Heart left ventricle (tissue), 16 donors: ENCODE measurements at regions not wholly inside any gene's neighbourhood (a gene's known extent, or its start where the extent isn't known, plus 50 kb on each side); places are given as distances from the start of the nearest gene placed in this dataset.
A peak's percentile ranks its signal among the peaks of the same experiment; 100 is the strongest.

Experiments
- ATAC-seq, 4 donors: fragments of 200-7000 bp; cut with Tn5 transposase; one replicate each; pipeline ENCODE4 v1.9.1; 2020 to 2022; ENCODE audit warnings: moderate library complexity in 4 of 4, mild to moderate bottlenecking in 3 of 4, moderate number of reproducible peaks in 1 of 4
- DNase-seq, 5 donors: peaks; one replicate each; pipeline ENCODE4 v3.0.0-alpha.2; 2020
- H3K27ac ChIP-seq, 12 donors: fragments of 200-600 bp; sonication (generic) in 4 of 12; one replicate each; pipeline versions ENCODE4 v1.5.0 to v1.8.0; 2016 to 2022; ENCODE audit warnings: mild to moderate bottlenecking in 2 of 12
- H3K27me3 ChIP-seq, 9 donors: fragments of 200-600 bp; sonication (generic) in 2 of 9; one replicate each; pipeline versions ENCODE4 v1.5.1 to v1.8.0; 2016 to 2022; ENCODE audit warnings: mild to moderate bottlenecking in 3 of 9
- H3K36me3 ChIP-seq, 9 donors: fragments of 200-600 bp; sonication (generic) in 2 of 9; one replicate each; pipeline versions ENCODE4 v1.5.0 to v1.8.0; 2018 to 2022; ENCODE audit warnings: mild to moderate bottlenecking in 2 of 9
- H3K4me1 ChIP-seq, 12 donors: fragments of 200-600 bp; sonication (generic) in 4 of 12; one replicate each; pipeline versions ENCODE4 v1.5.0 to v1.8.0; 2016 to 2022; ENCODE audit warnings: mild to moderate bottlenecking in 3 of 12
- H3K4me3 ChIP-seq, 12 donors: fragments of 200-600 bp; sonication (generic) in 4 of 12; one replicate each; pipeline versions ENCODE4 v1.5.0 to v1.8.0; 2017 to 2022; ENCODE audit warnings: mild to moderate bottlenecking in 9 of 12, moderate library complexity in 4 of 12
- H3K9me3 ChIP-seq, 12 donors: fragments of 200-600 bp; sonication (generic) in 4 of 12; one replicate each; pipeline versions ENCODE4 v1.5.0 to v1.8.0; 2016 to 2022; ENCODE audit warnings: mild to moderate bottlenecking in 1 of 12
- POLR2A ChIP-seq, 2 donors: fragments of 450-650 bp; IDR thresholded peaks; one replicate each; pipeline ENCODE4 v1.6.1; 2017; ENCODE audit warnings: antibody characterized with exemption in 2 of 2, mild to moderate bottlenecking in 2 of 2, moderate library complexity in 2 of 2
- WGBS, 4 donors: extraction: QIAGEN DNeasy Blood & Tissue Kit in 2 of 4; methylation state at CpG; one replicate each; pipeline versions ENCODE4 v1.1.5 to v1.1.7; 2013 to 2018; 5-methylcytosine and 5-hydroxymethylcytosine counted together
- intact Hi-C, 10 donors: fragments of 100-400 bp; cut with DNase I; formaldehyde crosslinking; loops; one replicate each; pipeline versions ENCODE4 v1.11.1 to v1.14.2; 2022
- TF ChIP-seq, protein P1 (sequence below), 12 donors: fragments of 200-600 bp; sonication (generic) in 4 of 12; IDR thresholded peaks; one replicate each; pipeline versions ENCODE4 v1.5.0 to v1.8.0; 2018 to 2022; ENCODE audit warnings: antibody characterized with exemption in 12 of 12, mild to moderate bottlenecking in 5 of 12
- donor health status: ischemic (EF 13 %, LVEDD 7.1; RV severe dilation, severe dysfunction).
- donor health status: healthy with polysubstance abuse.
- donor health status: DM: no; HTN: yes; CAD: no.
- donor health status: DM: no; HTN: no; CAD: no.
- donor health status: ischemic (EF 25% LVEDD 6.9; RV normal size, moderate dysfunction).
- donor health status: ischemic (EF 25% LVEDD 5.7; RV mildly dilated, moderate dysfunction).
- donor health status: healthy.
- donor health status: DM: yes; HTN: yes; CAD: no.
- donor health status: ischemic (EF 35%, LVEDD 5.7; RV mildly dilated, moderate dysfunction).
- donor health status: nonischemic (EF 11% LVEDD 7.7; RV severe dilation, severe dysfunction).
- donor health status: DM: yes; HTN: yes; CAD: no.
- donor health status: PGD.
- donor health status: ischemic (EF 29% LVEDD 5.4; RV normal size, mild dysfunction).
- donor health status: nonischemic (EF 23%, LVEDD 6.1; RV moderate dilation, normal function).

DNA sequence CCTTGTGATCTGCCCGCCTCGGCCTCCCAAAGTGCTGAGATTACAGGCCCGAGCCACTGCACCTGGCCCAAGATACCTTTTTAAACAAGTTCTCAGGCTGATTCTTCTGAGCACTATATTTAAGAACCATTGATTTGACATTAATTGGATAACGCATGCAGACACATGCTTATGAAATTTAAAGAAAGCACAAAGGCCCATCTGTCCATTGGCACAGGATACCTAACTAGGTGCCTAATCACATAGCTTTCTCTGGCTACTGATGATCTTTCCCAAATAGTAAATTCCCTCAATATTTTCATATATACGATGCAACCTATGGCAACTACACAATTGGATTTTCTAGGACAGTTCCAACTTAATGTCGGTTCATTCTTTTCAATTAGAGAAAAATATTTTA lies 62.5 kb upstream of the STAM2 start:
- Histone ChIP-seq H3K4me3 (no peak overlapping the region), H3K27me3 (no peaks in the 10 kb centered on the region), H3K36me3 (no peaks in the 10 kb centered on the region), H3K9me3 (peaks cover 0 to 13% (median 7%) of the 10 kb centered on the region in 12 donors), H3K27ac (no peak overlapping the region), H3K4me1 (no peaks in the 10 kb centered on the region)
- TF ChIP-seq, protein P1, sequence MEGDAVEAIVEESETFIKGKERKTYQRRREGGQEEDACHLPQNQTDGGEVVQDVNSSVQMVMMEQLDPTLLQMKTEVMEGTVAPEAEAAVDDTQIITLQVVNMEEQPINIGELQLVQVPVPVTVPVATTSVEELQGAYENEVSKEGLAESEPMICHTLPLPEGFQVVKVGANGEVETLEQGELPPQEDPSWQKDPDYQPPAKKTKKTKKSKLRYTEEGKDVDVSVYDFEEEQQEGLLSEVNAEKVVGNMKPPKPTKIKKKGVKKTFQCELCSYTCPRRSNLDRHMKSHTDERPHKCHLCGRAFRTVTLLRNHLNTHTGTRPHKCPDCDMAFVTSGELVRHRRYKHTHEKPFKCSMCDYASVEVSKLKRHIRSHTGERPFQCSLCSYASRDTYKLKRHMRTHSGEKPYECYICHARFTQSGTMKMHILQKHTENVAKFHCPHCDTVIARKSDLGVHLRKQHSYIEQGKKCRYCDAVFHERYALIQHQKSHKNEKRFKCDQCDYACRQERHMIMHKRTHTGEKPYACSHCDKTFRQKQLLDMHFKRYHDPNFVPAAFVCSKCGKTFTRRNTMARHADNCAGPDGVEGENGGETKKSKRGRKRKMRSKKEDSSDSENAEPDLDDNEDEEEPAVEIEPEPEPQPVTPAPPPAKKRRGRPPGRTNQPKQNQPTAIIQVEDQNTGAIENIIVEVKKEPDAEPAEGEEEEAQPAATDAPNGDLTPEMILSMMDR (IDR thresholded peaks at IDR 0.05) = no peak
- no peak for TF ChIP-seq POLR2A (IDR thresholded peaks at IDR 0.05)
- intact Hi-C loops = no loop called here
- ATAC-seq (no peak), DNase-seq (no peak)
- 95 to 97% (median 96%) methylated on average over 6 of the region's 6 CpGs for WGBS, 4 donors

DNA sequence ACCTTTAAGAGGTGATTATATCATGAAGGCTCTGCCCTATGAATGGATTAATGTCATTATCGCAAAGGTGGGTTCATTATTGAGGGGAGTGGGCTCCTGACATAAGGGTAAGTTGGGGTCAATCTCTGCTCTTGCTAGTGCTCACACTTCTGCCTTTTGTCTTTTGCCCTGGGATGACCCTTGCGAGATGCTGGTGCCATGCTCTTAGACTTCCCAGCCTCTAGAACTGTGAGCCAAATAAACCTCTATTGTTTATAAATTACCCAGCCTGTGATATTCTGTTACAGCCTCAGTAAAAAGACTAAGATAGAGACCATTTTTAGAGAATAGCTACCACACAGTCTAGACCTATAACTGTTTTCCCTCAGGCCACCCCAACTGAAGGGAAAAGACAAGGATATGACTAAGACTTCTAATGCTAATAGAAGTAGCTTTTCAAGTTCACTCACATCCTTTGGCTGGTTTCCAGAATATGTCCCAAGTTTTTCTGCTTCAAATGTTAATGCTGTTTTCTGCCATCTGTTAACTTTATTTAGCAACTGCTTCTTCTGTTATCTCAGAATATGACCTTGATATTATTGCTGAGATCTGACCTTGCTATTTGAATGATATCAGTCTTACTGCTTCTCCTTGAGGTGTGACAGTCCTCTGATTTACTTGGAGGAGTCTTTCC lies 65.1 kb upstream of the STAM2 start:
- Histone ChIP-seq H3K27me3 (no peaks in the 10 kb centered on the region), H3K36me3 (no peaks in the 10 kb centered on the region), H3K4me3 (no peak overlapping the region), H3K27ac (no peak overlapping the region), H3K4me1 (peaks cover 0 to 6% (median 0%) of the 10 kb centered on the region in 12 donors), H3K9me3 (peaks cover 0 to 13% (median 7%) of the 10 kb centered on the region in 12 donors)
- peak in 1 of 4 donors; percentile 50 for ATAC-seq
- TF ChIP-seq POLR2A (IDR thresholded peaks at IDR 0.05) = no peak
- TF ChIP-seq, protein P1 (IDR thresholded peaks at IDR 0.05) = no peak
- 49 to 100% (median 62%) methylated on average over 2 of the region's 2 CpGs for WGBS, 4 donors
- intact Hi-C loops = loop anchor here in 1 of 10 donors (10.0 kb wide), 1 partner anchor 54 kb away; no protein-coding TSS in a partner anchor
- DNase-seq = no peak

DNA sequence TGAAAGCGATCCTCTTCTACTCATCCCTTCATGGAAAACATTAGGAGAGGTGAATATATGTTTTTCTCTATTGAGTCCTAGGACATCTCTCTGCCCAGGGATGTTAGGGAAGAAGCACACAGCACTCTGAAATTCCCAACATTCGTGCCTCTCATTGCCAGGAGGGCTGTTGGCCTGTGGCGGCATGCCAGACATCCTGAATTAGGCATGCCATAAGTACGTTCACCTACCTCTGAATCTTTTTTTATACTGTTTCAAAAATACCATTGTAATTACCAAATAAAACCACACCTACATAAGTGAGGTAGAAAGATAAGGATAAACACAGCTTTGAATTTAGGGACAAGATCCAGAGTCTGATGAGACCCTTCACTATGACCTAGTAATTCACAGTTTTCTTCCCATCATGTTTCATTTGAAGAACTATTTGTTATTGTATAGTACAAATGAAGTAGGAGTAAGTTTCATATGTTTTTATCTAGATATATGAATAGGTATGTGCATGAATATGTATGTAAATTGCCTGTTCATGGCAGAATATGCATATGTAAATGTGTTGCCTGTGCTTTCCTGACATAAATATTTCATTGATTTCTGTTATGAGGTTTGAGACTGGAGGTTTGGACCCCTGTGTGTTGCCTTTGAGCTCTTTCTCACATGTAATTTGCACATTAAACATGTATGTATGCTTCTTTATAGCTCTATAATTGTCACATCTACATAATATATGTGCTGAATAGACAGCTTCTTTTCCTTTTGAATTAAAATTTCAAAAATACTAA lies 66.6 kb upstream of the STAM2 start:
- no peak for DNase-seq
- no peak for TF ChIP-seq POLR2A (IDR thresholded peaks at IDR 0.05)
- TF ChIP-seq, protein P1 (IDR thresholded peaks at IDR 0.05) = no peak
- Histone ChIP-seq H3K27me3 (no peaks in the 10 kb centered on the region), H3K27ac (no peak overlapping the region), H3K4me1 (peaks cover 0 to 13% (median 0%) of the 10 kb centered on the region in 12 donors), H3K4me3 (no peak overlapping the region), H3K36me3 (no peaks in the 10 kb centered on the region), H3K9me3 (peaks cover 0 to 13% (median 7%) of the 10 kb centered on the region in 12 donors)
- 61 to 75% (median 66%) methylated on average over 4 of the region's 4 CpGs for WGBS, 4 donors
- ATAC-seq = no peak
- intact Hi-C loops = loop anchor here in 1 of 10 donors (10.0 kb wide), 1 partner anchor 53 kb away; no protein-coding TSS in a partner anchor
